HG03139 (cell line): ENCODE measurements at regions not wholly inside any gene's neighbourhood (a gene's known extent, or its start where the extent isn't known, plus 50 kb on each side); places are given as distances from the start of the nearest gene placed in this dataset.
"Not testable (repeated sequence)": the region's sequence is repeated elsewhere in the genome, so short reads cannot be mapped to it uniquely, and the experiment has no call there.

ENCODE experiments used
- ATAC-seq: cut with Tn5 transposase; IDR thresholded peaks from one replicate; pipeline ENCODE4 v1.9.1; 2021; ENCODE audit not compliant: unreplicated experiment

GRCh38 chr1:214859647-214860046, 222.9 kb upstream of the KCNK2 start:
- ATAC-seq, result no peak

- ATAC-seq, result no peak
Observed at GRCh38 chr1:214861615-214862014, 220.9 kb upstream of the KCNK2 start.

GRCh38 chr1:214862421-214862820, 220.1 kb upstream of the KCNK2 start:
- no peak for ATAC-seq

GRCh38 chr1:214864896-214865688, 217.4 kb upstream of the KCNK2 start:
- no peak for ATAC-seq

GRCh38 chr1:214870426-214870825, 212.1 kb upstream of the KCNK2 start:
- not testable (repeated sequence) for ATAC-seq

- ATAC-seq, result no peak
Observed at GRCh38 chr1:214880956-214881355, 201.6 kb upstream of the KCNK2 start.

GRCh38 chr1:214882616-214883015, 199.9 kb upstream of the KCNK2 start:
- no peak for ATAC-seq

- no peak for ATAC-seq
Observed at GRCh38 chr1:214895011-214895600, 187.4 kb upstream of the KCNK2 start.

GRCh38 chr1:214896921-214897320, 185.6 kb upstream of the KCNK2 start:
- no peak for ATAC-seq

GRCh38 chr1:214897581-214897980, 185.0 kb upstream of the KCNK2 start:
- ATAC-seq, result no peak

GRCh38 chr1:214898161-214898560, 184.4 kb upstream of the KCNK2 start:
- ATAC-seq, result no peak

- no peak for ATAC-seq
Observed at GRCh38 chr1:214898718-214899117, 183.8 kb upstream of the KCNK2 start.

GRCh38 chr1:214899908-214900460, 182.6 kb upstream of the KCNK2 start:
- ATAC-seq, result no peak

GRCh38 chr1:214900590-214900989, 181.9 kb upstream of the KCNK2 start:
- no peak for ATAC-seq

- ATAC-seq, result no peak
Observed at GRCh38 chr1:214901718-214902117, 180.8 kb upstream of the KCNK2 start.

- ATAC-seq, result no peak
Observed at GRCh38 chr1:214902636-214903320, 179.8 kb upstream of the KCNK2 start.

GRCh38 chr1:214912127-214912526, 170.4 kb upstream of the KCNK2 start:
- no peak for ATAC-seq

- ATAC-seq, result no peak
Observed at GRCh38 chr1:214913966-214914365, 168.6 kb upstream of the KCNK2 start.

- no peak for ATAC-seq
Observed at GRCh38 chr1:214917081-214917635, 165.4 kb upstream of the KCNK2 start.

- ATAC-seq, result no peak
Observed at GRCh38 chr1:214918745-214919144, 163.8 kb upstream of the KCNK2 start.

GRCh38 chr1:214920337-214920736, 162.2 kb upstream of the KCNK2 start:
- ATAC-seq, result no peak
